ENCODE measurements at regions not wholly inside any gene's neighbourhood (a gene's known extent, or its start where the extent isn't known, plus 50 kb on each side); places are given as distances from the start of the nearest gene placed in this dataset.
"Not testable (repeated sequence)": the region's sequence is repeated elsewhere in the genome, so short reads cannot be mapped to it uniquely, and the experiment has no call there.

GRCh38 chr4:77352192-77352591, 195.2 kb downstream of the CCNG2 start:
- DNase-seq (ENCODE audit: extremely low read depth, low read depth): no peak

DNA sequence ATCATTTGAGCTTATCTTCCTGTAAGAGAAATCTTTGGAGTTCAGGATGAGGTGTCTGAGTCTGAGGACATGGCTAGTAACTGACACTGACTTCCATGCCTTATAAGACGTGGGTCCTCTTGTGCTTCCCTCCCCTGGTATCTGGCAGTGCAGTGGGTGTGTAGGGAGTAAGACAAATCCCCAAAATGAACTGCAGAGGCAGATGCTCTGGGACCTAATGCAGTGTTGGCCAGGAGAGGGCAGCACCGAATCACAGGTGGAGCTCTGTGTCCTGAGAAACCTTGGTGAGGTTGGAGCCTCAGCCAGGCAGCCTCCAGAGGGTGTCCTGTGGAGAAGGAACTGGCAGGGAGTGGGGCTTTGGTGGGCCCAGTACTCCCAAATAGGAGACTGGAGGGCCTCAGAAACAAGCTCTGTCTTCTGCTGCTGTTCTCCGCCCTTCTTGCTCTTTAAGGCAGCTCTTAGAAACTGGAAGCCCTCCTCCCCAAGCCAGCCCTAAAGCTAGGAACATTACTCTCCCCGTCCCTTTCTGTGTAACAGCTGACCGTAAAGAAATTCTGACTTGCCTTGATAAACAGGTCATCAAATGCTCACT, 196.8 kb downstream of the CCNG2 start:
- not testable (repeated sequence) for DNase-seq (ENCODE audit: extremely low read depth, low read depth)

More at GRCh38 chr4:77352192-77352591, 195.2 kb downstream of the CCNG2 start:
- no peak for TF ChIP-seq CTCF (IDR thresholded peaks at IDR 0.05; ENCODE audit: low read depth, low read length)

- TF ChIP-seq CTCF (IDR thresholded peaks at IDR 0.05; ENCODE audit: low read depth, low read length): no peak
- no peak for DNase-seq (ENCODE audit: extremely low read depth, low read depth)
Measured at GRCh38 chr4:77354550-77354949, 197.5 kb downstream of the CCNG2 start.

GRCh38 chr4:77355731-77356130, 198.7 kb downstream of the CCNG2 start:
- no peak for TF ChIP-seq CTCF (IDR thresholded peaks at IDR 0.05; ENCODE audit: low read depth, low read length)
- no peak for DNase-seq (ENCODE audit: extremely low read depth, low read depth)

DNA sequence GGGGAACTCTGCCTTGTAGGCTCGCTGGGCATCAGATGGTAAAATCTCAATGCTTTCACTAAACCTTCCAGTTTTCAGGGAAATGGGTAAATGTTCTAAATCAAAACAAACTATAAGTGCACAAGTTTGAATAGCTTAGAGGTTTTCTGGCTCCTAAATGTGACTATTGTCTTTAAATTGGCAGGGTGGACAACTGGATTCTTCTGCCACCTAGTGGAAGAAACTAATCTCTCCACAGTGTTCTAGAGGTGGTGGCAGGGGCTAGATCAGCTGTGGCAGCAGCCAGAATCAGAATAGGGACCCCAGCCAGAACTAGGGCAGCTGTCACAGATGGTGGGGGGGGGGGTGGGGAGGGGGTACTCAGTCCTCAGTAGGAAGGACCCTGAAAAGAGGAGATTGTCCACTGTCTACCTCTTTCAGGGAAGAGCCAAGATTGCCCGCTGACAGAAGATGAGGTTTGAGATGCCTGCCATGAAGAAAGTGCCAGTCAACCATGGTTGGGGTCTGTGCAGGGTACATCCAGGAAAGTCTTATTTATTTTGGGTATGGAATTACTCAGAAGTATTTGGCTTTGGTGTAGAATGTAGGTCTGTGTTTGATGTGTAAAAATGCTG, 201.4 kb downstream of the CCNG2 start:
- no peak for DNase-seq (ENCODE audit: extremely low read depth, low read depth)
- TF ChIP-seq CTCF (IDR thresholded peaks at IDR 0.05; ENCODE audit: low read depth, low read length): peak; percentile 65

DNA sequence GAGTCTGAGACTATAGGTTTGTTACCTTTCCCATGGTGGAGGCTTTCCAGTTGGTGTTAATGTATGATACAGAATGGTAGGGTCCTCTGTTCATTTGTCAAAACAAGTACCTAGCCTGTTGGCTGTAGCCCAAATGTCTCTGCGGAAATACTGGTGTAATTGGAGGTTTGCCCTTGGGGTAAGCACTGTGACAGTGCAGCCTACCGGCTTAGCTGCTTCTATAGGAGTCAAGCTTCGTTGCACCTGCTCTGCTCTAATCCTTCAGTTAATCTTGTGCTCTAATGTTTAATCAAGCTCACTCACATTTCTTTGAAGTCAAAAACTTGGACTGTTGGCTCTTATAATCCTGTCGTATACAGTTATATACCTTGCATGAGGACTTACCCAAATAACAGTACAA, 203.4 kb downstream of the CCNG2 start:
- no peak for DNase-seq (ENCODE audit: extremely low read depth, low read depth)
- TF ChIP-seq CTCF (IDR thresholded peaks at IDR 0.05; ENCODE audit: low read depth, low read length): no peak

GRCh38 chr4:77366876-77367275, 209.9 kb downstream of the CCNG2 start:
- not testable (repeated sequence) for DNase-seq (ENCODE audit: extremely low read depth, low read depth)

GRCh38 chr4:77367638-77368037, 210.6 kb downstream of the CCNG2 start:
- DNase-seq (ENCODE audit: extremely low read depth, low read depth): no peak
- no peak for TF ChIP-seq CTCF (IDR thresholded peaks at IDR 0.05; ENCODE audit: low read depth, low read length)
